ENCODE measurements at regions not wholly inside any gene's neighbourhood (a gene's known extent, or its start where the extent isn't known, plus 50 kb on each side); places are given as distances from the start of the nearest gene placed in this dataset.

- no peak for TF ChIP-seq CTCF (IDR thresholded peaks at IDR 0.05)
- no peak for TF ChIP-seq EZH2 (IDR thresholded peaks at IDR 0.05; ENCODE audit: borderline replicate concordance, insufficient read depth, low read depth, low read length, poor library complexity, severe bottlenecking)
These were observed 610.1 kb upstream of the SEMA3D start for GRCh38 chr7:85796956-85797355.
